CD4-positive, alpha-beta T cell (primary cell): ENCODE measurements at regions not wholly inside any gene's neighbourhood (a gene's known extent, or its start where the extent isn't known, plus 50 kb on each side); places are given as distances from the start of the nearest gene placed in this dataset.

Source experiments
- ATAC-seq: fragments of 200-7000 bp; cut with Tn5 transposase; one replicate; pipeline ENCODE4 v1.10.0; 2022; ENCODE audit warnings: mild to moderate bottlenecking; ENCODE audit not compliant: poor library complexity
- CTCF ChIA-PET: fragments of 350-600 bp; sonication (Branson Sonifier 250); formaldehyde crosslinking; loops from one replicate; lab custom pipeline; 2021; ENCODE audit warnings: antibody characterized with exemption, inconsistent platforms; lab: Charles Lee
- POLR2A ChIA-PET: fragments of 350-600 bp; sonication (Branson Sonifier 250); formaldehyde crosslinking; loops from one replicate; lab custom pipeline; 2021; ENCODE audit warnings: antibody characterized with exemption, inconsistent platforms; lab: Charles Lee
- DNase-seq, 14 experiments: peaks; one replicate each; pipeline ENCODE4 v3.0.0-alpha.2; 2013 to 2020; ENCODE audit warnings: mixed read lengths in 2 of 14
- H3K27ac ChIP-seq, 2 donors: one replicate each; pipeline versions ENCODE4 v1.5.1 to v1.7.0; 2013; ENCODE audit warnings: low read length in 2 of 2, low read depth in 1 of 2, mild to moderate bottlenecking in 1 of 2
- H3K27me3 ChIP-seq, 2 experiments: 1 replicate in 1 of 2; 2 replicates in 1 of 2; pipeline versions ENCODE4 v1.6.1 to v1.7.0; 2013; ENCODE audit warnings: low read length in 2 of 2, control low read depth in 1 of 2, mild to moderate bottlenecking in 1 of 2, moderate library complexity in 1 of 2; ENCODE audit not compliant: insufficient read depth in 2 of 2, control insufficient read depth in 1 of 2
- H3K36me3 ChIP-seq: one replicate; pipeline ENCODE4 v1.6.1; 2013; ENCODE audit warnings: low read length, control low read depth; ENCODE audit not compliant: insufficient read depth
- H3K4me1 ChIP-seq: one replicate; pipeline ENCODE4 v1.6.1; 2013; ENCODE audit warnings: low read length, control low read depth; ENCODE audit not compliant: insufficient read depth
- H3K4me3 ChIP-seq: one replicate; pipeline ENCODE4 v1.5.1; 2013; ENCODE audit warnings: mild to moderate bottlenecking, low read length, moderate library complexity
- H3K9me3 ChIP-seq, 2 experiments: 1 replicate in 1 of 2; 2 replicates in 1 of 2; pipeline versions ENCODE4 v1.6.1 to v1.7.0; 2013; ENCODE audit warnings: low read length in 2 of 2, mild to moderate bottlenecking in 2 of 2, control low read depth in 1 of 2, moderate library complexity in 1 of 2; ENCODE audit not compliant: control insufficient read depth in 1 of 2, insufficient read depth in 1 of 2
- H3K27ac Mint-ChIP-seq: one replicate; pipeline ENCODE4 v1.8.0; 2020; ENCODE audit warnings: mixed read lengths
- H3K27me3 Mint-ChIP-seq: one replicate; pipeline ENCODE4 v1.8.0; 2021; ENCODE audit warnings: mixed read lengths
- H3K36me3 Mint-ChIP-seq: one replicate; pipeline ENCODE4 v1.8.0; 2021; ENCODE audit warnings: low read depth, mixed read lengths
- H3K4me1 Mint-ChIP-seq: one replicate; pipeline ENCODE4 v1.8.0; 2021; ENCODE audit warnings: low read depth, mixed read lengths
- H3K4me3 Mint-ChIP-seq: one replicate; pipeline ENCODE4 v1.8.0; 2020; ENCODE audit warnings: mild to moderate bottlenecking, mixed read lengths
- H3K9me3 Mint-ChIP-seq: one replicate; pipeline ENCODE4 v1.8.0; 2020; ENCODE audit warnings: mixed read lengths
- CTCF ChIP-seq: fragments of 200-600 bp; IDR thresholded peaks from one replicate; pipeline ENCODE4 v1.8.0; 2022; ENCODE audit warnings: antibody characterized with exemption, mild to moderate bottlenecking
- intact Hi-C, 2 experiments: fragments of 100-400 bp; cut with DNase I in 1 of 2; cut with micrococcal nuclease in 1 of 2; formaldehyde crosslinking; loops; one replicate each; pipeline versions ENCODE4 v1.15.1 to v1.9.0; 2023 to 2025; cut with DNase I, micrococcal nuclease

GRCh38 chr11:122307476-122308035, 191.5 kb upstream of the BLID start:
- Mint-ChIP-seq H3K27ac (no peak overlapping the region), H3K4me1 (no peaks in the 10 kb centered on the region), H3K9me3 (no peaks in the 10 kb centered on the region), H3K4me3 (no peak overlapping the region), H3K36me3 (no peaks in the 10 kb centered on the region), H3K27me3 (peaks cover 13% of the 10 kb centered on the region)
- ATAC-seq (no peak), DNase-seq (no peak)
- intact Hi-C loops: no loop called here
- Histone ChIP-seq H3K27me3 (no peaks in the 10 kb centered on the region), H3K27ac (no peak overlapping the region), H3K9me3 (no peaks in the 10 kb centered on the region), H3K36me3 (no peaks in the 10 kb centered on the region), H3K4me1 (no peaks in the 10 kb centered on the region), H3K4me3 (no peak overlapping the region)
- CTCF ChIA-PET: no interaction called here
- no peak for TF ChIP-seq CTCF
- POLR2A ChIA-PET: no interaction called here

GRCh38 chr11:122306831-122307391, 190.9 kb upstream of the BLID start:
- no peaks in the 10 kb centered on the region for H3K9me3 Mint-ChIP-seq
- H3K27ac Mint-ChIP-seq: no peak overlapping the region
- intact Hi-C loops: no loop called here
- ChIA-PET POLR2A (no interaction called here), CTCF (no interaction called here)
- H3K4me1 Mint-ChIP-seq: no peaks in the 10 kb centered on the region
- H3K36me3 Mint-ChIP-seq: no peaks in the 10 kb centered on the region
- TF ChIP-seq CTCF: no peak
- H3K27me3 ChIP-seq: no peaks in the 10 kb centered on the region
- peaks cover 13% of the 10 kb centered on the region for H3K27me3 Mint-ChIP-seq
- no peaks in the 10 kb centered on the region for H3K4me1 ChIP-seq
- H3K9me3 ChIP-seq: no peaks in the 10 kb centered on the region
- ATAC-seq (no peak), DNase-seq (no peak)
- no peak overlapping the region for H3K4me3 ChIP-seq
- H3K4me3 Mint-ChIP-seq: no peak overlapping the region
- H3K36me3 ChIP-seq: no peaks in the 10 kb centered on the region
- no peak overlapping the region for H3K27ac ChIP-seq

DNA sequence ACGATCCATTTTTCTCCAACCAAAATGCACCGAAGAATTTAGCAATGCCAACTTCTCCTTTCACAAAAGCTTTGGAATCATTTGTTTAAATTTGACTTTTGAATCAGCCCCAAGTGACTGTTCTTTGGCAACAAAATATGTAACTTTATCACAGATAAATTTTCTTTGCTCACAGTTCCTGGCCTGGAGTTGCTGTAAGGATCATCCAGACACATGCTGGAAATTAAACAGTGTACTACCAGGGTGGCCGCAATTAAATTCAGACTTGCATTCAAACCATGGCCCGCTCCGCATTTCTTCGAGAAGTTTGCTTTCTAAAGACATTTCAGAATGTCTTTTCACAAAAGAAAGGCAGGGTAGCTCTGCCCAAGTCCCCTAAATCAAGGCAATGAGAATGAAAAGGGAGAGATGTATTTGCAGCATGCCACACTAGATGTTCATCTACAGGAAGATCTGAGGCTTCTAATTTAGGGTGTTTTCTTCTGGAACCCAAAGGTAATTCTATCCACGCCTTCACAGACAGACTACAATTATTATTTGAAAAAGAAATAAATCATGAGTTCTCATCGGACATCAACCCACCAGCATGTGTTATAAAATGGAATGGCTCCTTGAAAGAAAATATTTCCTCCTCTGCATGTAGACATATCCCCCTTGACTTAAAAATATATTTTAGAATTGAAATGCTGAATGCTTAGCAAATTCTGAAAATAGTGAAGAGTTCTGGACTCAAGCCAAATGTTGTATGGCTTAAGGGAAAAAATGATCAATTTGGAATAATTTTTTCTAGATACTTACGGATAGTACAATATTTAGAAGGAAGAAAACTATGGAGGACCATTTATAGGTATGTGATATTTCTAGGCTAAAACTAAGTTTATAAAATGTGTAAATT, 189.7 kb upstream of the BLID start:
- H3K27ac ChIP-seq: no peak overlapping the region
- H3K36me3 Mint-ChIP-seq: no peaks in the 10 kb centered on the region
- ChIA-PET POLR2A (no interaction called here), CTCF (no interaction called here)
- DNase-seq (no peak), ATAC-seq (no peak)
- H3K9me3 ChIP-seq: no peaks in the 10 kb centered on the region
- H3K27me3 Mint-ChIP-seq: peaks cover 13% of the 10 kb centered on the region
- intact Hi-C loops: no loop called here
- H3K36me3 ChIP-seq: no peaks in the 10 kb centered on the region
- H3K27me3 ChIP-seq: no peaks in the 10 kb centered on the region
- no peaks in the 10 kb centered on the region for H3K9me3 Mint-ChIP-seq
- H3K4me3 Mint-ChIP-seq: no peak overlapping the region
- no peak overlapping the region for H3K27ac Mint-ChIP-seq
- H3K4me1 ChIP-seq: no peaks in the 10 kb centered on the region
- no peak for TF ChIP-seq CTCF
- no peak overlapping the region for H3K4me3 ChIP-seq
- H3K4me1 Mint-ChIP-seq: no peaks in the 10 kb centered on the region
